ENCODE measurements at regions not wholly inside any gene's neighbourhood (a gene's known extent, or its start where the extent isn't known, plus 50 kb on each side); places are given as distances from the start of the nearest gene placed in this dataset.

DNA sequence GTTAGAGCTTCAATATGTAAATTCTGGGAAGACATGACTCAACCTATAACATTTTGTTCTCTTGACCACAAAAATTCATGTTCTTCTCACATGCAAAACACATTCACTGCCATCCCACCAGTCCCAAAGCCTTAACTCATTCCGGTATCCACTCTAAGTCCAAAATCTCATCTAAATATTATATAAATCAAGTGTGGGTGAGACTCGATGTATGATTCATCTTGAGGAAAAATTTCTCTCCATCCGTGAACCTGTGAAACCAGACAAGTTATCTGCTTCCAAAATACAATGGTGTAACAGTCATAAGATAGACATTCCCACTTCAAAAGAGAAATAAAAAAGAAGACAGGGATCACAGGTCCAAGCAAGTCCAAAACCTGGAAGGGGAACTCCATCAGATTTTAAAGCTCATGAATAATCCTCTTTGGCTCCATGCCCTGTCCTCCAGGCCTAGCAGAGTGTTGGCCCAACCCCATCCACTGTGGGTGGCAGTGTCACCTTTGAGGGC lies 101.3 kb downstream of the RAD51AP2 start:
- Histone ChIP-seq H3K4me3 (ENCODE audit: low read length) (peak overlapping the region; percentile 23), H3K9me3 (replicated peaks; ENCODE audit: low read length) (no peaks in the 10 kb centered on the region), H3K27me3 (ENCODE audit: control insufficient read depth, insufficient read depth, low read length) (no peaks in the 10 kb centered on the region), H3K4me2 (ENCODE audit: low read length) (peak overlapping the region; percentile 50), H3K4me1 (ENCODE audit: control insufficient read depth, insufficient read depth, low read length) (peaks cover 19% of the 10 kb centered on the region), H3K36me3 (ENCODE audit: insufficient read depth, low read length) (no peaks in the 10 kb centered on the region), H3K9ac (ENCODE audit: low read depth, low read length) (peak overlapping the region; percentile 58)

DNA sequence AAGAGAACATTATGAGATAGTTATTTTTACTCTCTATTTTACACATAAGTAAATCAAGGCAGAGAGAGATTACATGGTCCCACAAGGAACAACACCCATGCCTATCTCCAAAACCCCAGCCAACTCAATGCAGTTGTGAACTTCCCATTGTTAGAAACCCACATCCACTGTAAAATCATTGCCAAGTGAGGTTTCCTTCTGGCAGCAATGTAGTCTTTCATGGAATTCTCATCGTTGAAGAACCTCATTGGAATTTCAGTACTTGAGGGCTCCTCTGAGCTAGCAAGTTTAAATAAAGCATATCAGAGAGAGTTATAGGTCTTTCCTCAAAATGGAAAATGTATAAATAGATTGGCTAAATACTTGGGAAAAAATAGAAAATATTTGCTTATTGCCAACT lies 105.2 kb downstream of the RAD51AP2 start:
- Histone ChIP-seq H3K4me2 (ENCODE audit: low read length) (no peak overlapping the region), H3K27me3 (ENCODE audit: control insufficient read depth, insufficient read depth, low read length) (no peaks in the 10 kb centered on the region), H3K4me3 (ENCODE audit: low read length) (no peak overlapping the region), H3K36me3 (ENCODE audit: insufficient read depth, low read length) (no peaks in the 10 kb centered on the region), H3K9ac (ENCODE audit: low read depth, low read length) (no peak overlapping the region), H3K4me1 (ENCODE audit: control insufficient read depth, insufficient read depth, low read length) (peaks cover 16% of the 10 kb centered on the region), H3K9me3 (replicated peaks; ENCODE audit: low read length) (no peaks in the 10 kb centered on the region)

DNA sequence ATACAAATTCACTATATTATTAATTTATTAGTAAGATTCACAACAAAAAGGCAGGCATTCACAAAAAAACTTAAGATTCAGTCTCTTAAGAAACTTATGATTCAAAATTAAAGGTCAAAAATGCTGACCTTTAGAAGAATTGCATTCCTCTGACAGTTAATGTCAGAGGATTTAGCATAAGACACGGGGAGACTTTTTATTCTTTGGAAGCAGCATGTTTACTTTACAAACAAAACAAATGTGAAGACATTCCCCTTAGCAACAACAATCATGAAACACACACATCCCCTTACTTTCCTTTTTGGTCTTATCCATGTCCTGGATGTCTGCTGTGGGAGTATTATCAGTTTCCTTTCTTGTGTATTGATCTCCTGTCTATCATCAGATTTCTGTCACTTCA lies 117.1 kb downstream of the RAD51AP2 start:
- Histone ChIP-seq H3K4me2 (ENCODE audit: low read length) (peak overlapping the region; percentile 27), H3K36me3 (ENCODE audit: insufficient read depth, low read length) (no peaks in the 10 kb centered on the region), H3K9ac (ENCODE audit: low read depth, low read length) (peak overlapping the region; percentile 37), H3K4me3 (ENCODE audit: low read length) (no peak overlapping the region), H3K9me3 (replicated peaks; ENCODE audit: low read length) (no peaks in the 10 kb centered on the region), H3K4me1 (ENCODE audit: control insufficient read depth, insufficient read depth, low read length) (peaks cover 4% of the 10 kb centered on the region), H3K27me3 (ENCODE audit: control insufficient read depth, insufficient read depth, low read length) (no peaks in the 10 kb centered on the region)

DNA sequence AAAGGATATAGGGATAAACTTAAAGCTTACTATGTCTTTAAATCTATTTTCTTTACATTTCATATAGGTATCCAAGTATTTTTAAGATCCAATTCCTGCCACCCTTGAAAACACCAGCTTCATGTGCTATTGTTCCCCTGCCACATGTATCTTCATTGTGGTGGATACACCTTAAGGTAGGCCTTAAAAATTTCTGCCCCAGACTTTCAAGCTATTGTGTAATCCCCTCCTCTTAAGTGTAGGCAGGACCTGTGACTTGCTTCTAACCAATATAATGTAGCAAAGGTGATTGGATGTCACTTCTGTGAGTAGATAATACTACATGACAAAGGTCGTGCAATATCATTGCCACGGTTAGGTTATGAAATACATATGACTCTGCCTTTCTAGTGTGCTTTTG lies 119.5 kb downstream of the RAD51AP2 start:
- H3K9ac ChIP-seq (ENCODE audit: low read depth, low read length), result no peak overlapping the region
- no peak overlapping the region for H3K4me2 ChIP-seq (ENCODE audit: low read length)
- H3K4me1 ChIP-seq (ENCODE audit: control insufficient read depth, insufficient read depth, low read length), result peaks cover 4% of the 10 kb centered on the region
- H3K27me3 ChIP-seq (ENCODE audit: control insufficient read depth, insufficient read depth, low read length), result no peaks in the 10 kb centered on the region
- no peak overlapping the region for H3K4me3 ChIP-seq (ENCODE audit: low read length)
- no peaks in the 10 kb centered on the region for H3K9me3 ChIP-seq (replicated peaks; ENCODE audit: low read length)
- H3K36me3 ChIP-seq (ENCODE audit: insufficient read depth, low read length), result no peaks in the 10 kb centered on the region

DNA sequence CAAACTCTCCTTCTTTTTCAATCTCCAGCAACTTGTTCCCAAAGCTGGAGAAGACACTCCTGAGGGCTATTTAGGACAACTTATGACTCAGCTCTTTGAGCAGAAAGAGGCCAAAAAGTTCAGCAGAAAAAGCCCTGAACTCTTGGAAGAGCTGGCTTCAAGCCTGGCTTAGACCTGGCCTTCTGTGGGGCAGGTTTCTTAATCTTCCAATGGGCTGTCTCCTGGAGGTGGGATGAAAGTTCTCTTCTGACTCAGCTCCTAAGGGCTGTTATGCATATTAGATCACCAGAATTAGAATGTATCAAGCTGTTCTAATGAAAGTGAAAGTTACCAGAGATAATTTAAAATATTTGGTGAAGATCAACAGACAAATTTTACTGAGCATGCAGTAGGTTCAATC lies 129.4 kb downstream of the RAD51AP2 start:
- Histone ChIP-seq H3K27me3 (ENCODE audit: control insufficient read depth, insufficient read depth, low read length) (no peaks in the 10 kb centered on the region), H3K9me3 (replicated peaks; ENCODE audit: low read length) (no peaks in the 10 kb centered on the region), H3K9ac (ENCODE audit: low read depth, low read length) (no peak overlapping the region), H3K36me3 (ENCODE audit: insufficient read depth, low read length) (no peaks in the 10 kb centered on the region), H3K4me3 (ENCODE audit: low read length) (no peak overlapping the region), H3K4me1 (ENCODE audit: control insufficient read depth, insufficient read depth, low read length) (peaks cover 18% of the 10 kb centered on the region), H3K4me2 (ENCODE audit: low read length) (no peak overlapping the region)

DNA sequence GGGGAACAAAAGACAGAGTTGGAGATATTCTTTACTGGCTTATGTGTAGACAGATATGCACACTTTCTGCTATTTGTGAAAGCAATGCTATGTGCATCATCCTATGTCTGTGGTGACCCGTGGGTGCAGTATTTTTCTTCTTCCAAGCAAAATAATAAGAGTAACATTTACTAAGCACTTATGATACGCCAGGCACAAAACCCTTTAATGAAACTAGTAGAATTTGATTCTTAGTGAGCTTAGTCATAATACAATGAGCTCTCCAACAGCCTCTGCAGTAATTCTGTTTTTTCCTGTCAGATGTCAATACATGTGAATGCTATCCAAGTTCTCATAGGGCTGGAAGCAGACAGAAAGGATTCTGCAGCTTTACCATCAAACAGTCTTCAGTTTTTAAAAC lies 130.6 kb downstream of the RAD51AP2 start:
- H3K9me3 ChIP-seq (replicated peaks; ENCODE audit: low read length), result no peaks in the 10 kb centered on the region
- no peak overlapping the region for H3K9ac ChIP-seq (ENCODE audit: low read depth, low read length)

DNA sequence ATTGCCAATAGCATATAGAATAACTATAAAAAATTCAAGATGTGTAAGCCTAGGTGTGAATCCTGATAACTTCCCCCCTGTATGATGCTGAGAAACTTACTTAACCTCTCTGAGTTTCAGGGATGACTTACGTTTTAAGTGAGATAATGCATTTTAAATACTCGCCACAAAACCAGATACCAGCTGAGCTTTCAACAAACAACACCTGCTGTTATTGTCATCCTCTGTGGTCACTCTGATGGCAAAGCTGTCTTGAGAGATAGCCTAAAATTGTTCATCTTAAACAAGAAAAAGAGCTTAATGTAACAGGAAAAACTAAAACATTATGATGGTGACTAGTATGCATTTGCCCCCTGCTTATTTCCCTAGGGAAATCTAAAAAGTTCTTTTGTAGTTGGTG lies 131.5 kb downstream of the RAD51AP2 start:
- H3K9me3 ChIP-seq (replicated peaks; ENCODE audit: low read length), result no peaks in the 10 kb centered on the region
- H3K4me3 ChIP-seq (ENCODE audit: low read length), result no peak overlapping the region
- no peaks in the 10 kb centered on the region for H3K27me3 ChIP-seq (ENCODE audit: control insufficient read depth, insufficient read depth, low read length)
- H3K36me3 ChIP-seq (ENCODE audit: insufficient read depth, low read length), result no peaks in the 10 kb centered on the region
- no peak overlapping the region for H3K9ac ChIP-seq (ENCODE audit: low read depth, low read length)
- no peak overlapping the region for H3K4me2 ChIP-seq (ENCODE audit: low read length)
- H3K4me1 ChIP-seq (ENCODE audit: control insufficient read depth, insufficient read depth, low read length), result peaks cover 18% of the 10 kb centered on the region

More for the DNA sequence above, 130.6 kb downstream of the RAD51AP2 start:
- Histone ChIP-seq H3K4me3 (ENCODE audit: low read length) (no peak overlapping the region), H3K27me3 (ENCODE audit: control insufficient read depth, insufficient read depth, low read length) (no peaks in the 10 kb centered on the region), H3K4me2 (ENCODE audit: low read length) (no peak overlapping the region), H3K4me1 (ENCODE audit: control insufficient read depth, insufficient read depth, low read length) (peaks cover 18% of the 10 kb centered on the region), H3K36me3 (ENCODE audit: insufficient read depth, low read length) (no peaks in the 10 kb centered on the region)

DNA sequence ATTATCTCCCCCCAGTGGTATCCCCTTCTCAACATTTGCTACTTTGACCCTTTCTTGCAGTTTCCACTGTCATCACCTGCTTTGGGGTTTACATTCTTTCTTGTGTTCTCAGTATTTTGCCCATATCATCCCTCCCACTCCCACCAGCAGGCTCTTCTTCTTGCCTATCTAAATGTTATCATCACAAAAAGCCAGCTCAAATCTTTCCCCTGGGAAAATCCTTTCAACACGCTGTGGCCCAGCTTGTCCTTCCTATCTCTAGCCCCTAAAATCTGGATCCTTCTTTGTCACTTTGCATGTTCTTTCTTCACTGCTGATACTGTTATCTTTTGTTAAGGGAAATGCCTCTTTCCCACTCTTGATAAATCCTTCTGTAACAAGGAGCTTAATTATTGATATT lies 138.2 kb downstream of the RAD51AP2 start:
- H3K4me2 ChIP-seq (ENCODE audit: low read length), result no peak overlapping the region
- no peak overlapping the region for H3K4me3 ChIP-seq (ENCODE audit: low read length)
- H3K9ac ChIP-seq (ENCODE audit: low read depth, low read length), result no peak overlapping the region
- H3K9me3 ChIP-seq (replicated peaks; ENCODE audit: low read length), result no peaks in the 10 kb centered on the region
- H3K4me1 ChIP-seq (ENCODE audit: control insufficient read depth, insufficient read depth, low read length), result no peaks in the 10 kb centered on the region
- no peaks in the 10 kb centered on the region for H3K27me3 ChIP-seq (ENCODE audit: control insufficient read depth, insufficient read depth, low read length)
- no peaks in the 10 kb centered on the region for H3K36me3 ChIP-seq (ENCODE audit: insufficient read depth, low read length)

DNA sequence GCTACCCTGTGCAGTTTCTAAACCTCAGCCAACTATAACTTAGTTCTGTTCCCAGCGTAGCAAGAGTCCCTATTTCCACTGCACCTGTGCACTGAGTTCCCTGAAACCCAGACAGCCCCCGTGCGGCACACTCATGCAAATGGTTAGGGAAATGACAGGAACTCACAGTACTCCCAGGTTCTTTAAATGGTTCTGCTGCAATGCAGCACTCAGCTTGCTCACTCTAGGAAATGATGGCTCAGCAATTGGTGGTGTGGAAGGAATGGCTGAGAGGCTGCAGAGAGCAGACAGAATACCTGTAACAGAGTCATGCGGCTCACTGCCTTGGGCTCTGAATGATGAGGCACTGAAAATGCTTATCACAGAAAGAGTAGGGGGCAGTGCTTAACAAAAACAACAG lies 143.0 kb downstream of the RAD51AP2 start:
- peaks cover 19% of the 10 kb centered on the region for H3K4me1 ChIP-seq (ENCODE audit: control insufficient read depth, insufficient read depth, low read length)
- no peaks in the 10 kb centered on the region for H3K36me3 ChIP-seq (ENCODE audit: insufficient read depth, low read length)

DNA sequence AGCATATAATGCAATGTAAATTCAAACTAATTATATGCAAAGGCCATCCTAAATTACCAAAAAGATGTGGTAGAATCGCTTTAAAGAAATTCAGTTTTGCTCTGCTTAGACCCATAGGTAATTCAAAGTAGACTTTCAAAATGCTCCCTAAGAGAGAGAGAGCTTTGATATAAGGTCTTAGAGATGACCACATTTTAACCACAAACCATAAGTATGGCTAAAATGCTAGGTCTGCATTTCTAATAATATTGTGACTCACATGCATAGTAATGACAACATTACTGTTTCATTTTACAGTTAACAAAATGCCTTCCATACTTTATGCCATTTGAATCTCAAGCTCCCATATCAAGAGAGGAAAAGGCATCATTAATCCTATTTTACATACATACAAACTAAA lies 144.5 kb downstream of the RAD51AP2 start:
- H3K9ac ChIP-seq (ENCODE audit: low read depth, low read length), result peak overlapping the region; percentile 18
- no peaks in the 10 kb centered on the region for H3K27me3 ChIP-seq (ENCODE audit: control insufficient read depth, insufficient read depth, low read length)
- no peaks in the 10 kb centered on the region for H3K9me3 ChIP-seq (replicated peaks; ENCODE audit: low read length)
- peak overlapping the region; percentile 20 for H3K4me3 ChIP-seq (ENCODE audit: low read length)
- peaks cover 19% of the 10 kb centered on the region for H3K4me1 ChIP-seq (ENCODE audit: control insufficient read depth, insufficient read depth, low read length)
- no peaks in the 10 kb centered on the region for H3K36me3 ChIP-seq (ENCODE audit: insufficient read depth, low read length)
- H3K4me2 ChIP-seq (ENCODE audit: low read length), result peak overlapping the region; percentile 40

More for the DNA sequence above, 143.0 kb downstream of the RAD51AP2 start:
- no peak overlapping the region for H3K9ac ChIP-seq (ENCODE audit: low read depth, low read length)
- H3K4me2 ChIP-seq (ENCODE audit: low read length), result no peak overlapping the region
- H3K4me3 ChIP-seq (ENCODE audit: low read length), result no peak overlapping the region
- H3K27me3 ChIP-seq (ENCODE audit: control insufficient read depth, insufficient read depth, low read length), result no peaks in the 10 kb centered on the region
- no peaks in the 10 kb centered on the region for H3K9me3 ChIP-seq (replicated peaks; ENCODE audit: low read length)

DNA sequence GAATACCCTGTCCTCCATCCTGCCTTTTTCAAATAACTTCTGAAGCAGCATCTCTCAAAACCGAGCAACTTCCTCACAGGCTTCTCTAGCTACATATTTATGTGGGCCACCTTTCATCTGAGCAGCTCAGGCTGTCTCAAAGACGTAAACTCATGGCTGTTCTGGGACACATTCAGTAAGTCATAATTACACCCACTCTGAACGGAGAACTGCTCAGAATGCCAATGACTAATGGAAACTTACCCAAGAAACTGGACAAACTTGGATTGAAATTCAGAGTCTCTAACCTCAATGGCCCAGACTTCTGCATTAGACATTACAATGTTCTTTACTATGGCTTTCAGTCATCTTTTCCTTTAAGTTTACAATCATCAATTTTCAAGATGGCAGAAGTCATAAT lies 145.2 kb downstream of the RAD51AP2 start:
- no peak overlapping the region for H3K4me3 ChIP-seq (ENCODE audit: low read length)
- peak overlapping the region; percentile 18 for H3K9ac ChIP-seq (ENCODE audit: low read depth, low read length)
- H3K9me3 ChIP-seq (replicated peaks; ENCODE audit: low read length), result no peaks in the 10 kb centered on the region
- peak overlapping the region; percentile 40 for H3K4me2 ChIP-seq (ENCODE audit: low read length)
- peaks cover 19% of the 10 kb centered on the region for H3K4me1 ChIP-seq (ENCODE audit: control insufficient read depth, insufficient read depth, low read length)
- no peaks in the 10 kb centered on the region for H3K36me3 ChIP-seq (ENCODE audit: insufficient read depth, low read length)
- no peaks in the 10 kb centered on the region for H3K27me3 ChIP-seq (ENCODE audit: control insufficient read depth, insufficient read depth, low read length)

DNA sequence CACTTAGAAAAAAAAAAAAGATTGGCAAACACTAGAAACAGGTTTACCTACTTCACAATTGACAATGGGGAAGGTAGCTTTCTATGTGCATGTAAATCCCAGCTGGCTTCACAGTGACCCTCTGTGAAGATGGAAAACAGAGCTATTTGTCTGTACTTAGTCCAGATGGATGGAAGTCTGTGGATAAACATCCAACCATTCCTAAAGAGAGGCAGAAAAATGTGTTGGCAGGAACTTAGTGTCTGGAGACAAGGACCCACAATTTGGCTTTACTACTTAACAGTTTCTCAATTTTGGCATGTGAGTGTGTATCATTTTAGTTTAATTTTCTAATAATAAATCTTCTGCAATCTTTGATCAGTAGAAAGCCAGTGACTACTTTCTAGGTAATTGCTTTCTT lies 154.4 kb downstream of the RAD51AP2 start:
- Histone ChIP-seq H3K9me3 (replicated peaks; ENCODE audit: low read length) (no peaks in the 10 kb centered on the region), H3K4me1 (ENCODE audit: control insufficient read depth, insufficient read depth, low read length) (no peaks in the 10 kb centered on the region), H3K27me3 (ENCODE audit: control insufficient read depth, insufficient read depth, low read length) (no peaks in the 10 kb centered on the region), H3K36me3 (ENCODE audit: insufficient read depth, low read length) (no peaks in the 10 kb centered on the region), H3K4me2 (ENCODE audit: low read length) (no peak overlapping the region), H3K9ac (ENCODE audit: low read depth, low read length) (no peak overlapping the region), H3K4me3 (ENCODE audit: low read length) (no peak overlapping the region)
